ENCODE measurements at regions not wholly inside any gene's neighbourhood (a gene's known extent, or its start where the extent isn't known, plus 50 kb on each side); places are given as distances from the start of the nearest gene placed in this dataset.

- Histone ChIP-seq H3K27ac (peak overlapping the region in 1 of 2 donors; percentile 34), H3K4me1 (no peaks in the 10 kb centered on the region), H3K27me3 (no peaks in the 10 kb centered on the region), H3K9me3 (no peaks in the 10 kb centered on the region), H3K4me3 (no peak overlapping the region), H3K36me3 (no peaks in the 10 kb centered on the region)
- no peak for DNase-seq (ENCODE audit: low spot score in 2 of 2)
- no peak for TF ChIP-seq CTCF (IDR thresholded peaks at IDR 0.05)
- intact Hi-C loops (cut with DNase I): loop anchor here (10.0 kb wide), 1 partner anchor 249 kb away; the partner anchor contains the start of gene TMSB4X
Observed at GRCh38 chrX:13223868-13224567, 95.8 kb downstream of the ATXN3L start.

- Histone ChIP-seq H3K27me3 (no peaks in the 10 kb centered on the region), H3K4me1 (no peaks in the 10 kb centered on the region), H3K27ac (no peak overlapping the region), H3K4me3 (no peak overlapping the region), H3K9me3 (no peaks in the 10 kb centered on the region), H3K36me3 (no peaks in the 10 kb centered on the region)
- intact Hi-C loops (cut with DNase I): loop anchor here (10.0 kb wide), 1 partner anchor 246 kb away; the partner anchor contains the start of gene TMSB4X
- TF ChIP-seq CTCF (IDR thresholded peaks at IDR 0.05): no peak
- no peak for DNase-seq (ENCODE audit: low spot score in 2 of 2)
Observed at GRCh38 chrX:13220916-13221315, 98.9 kb downstream of the ATXN3L start.

GRCh38 chrX:13219991-13220764 lies 99.7 kb downstream of the ATXN3L start:
- no peak overlapping the region for H3K27ac ChIP-seq
- no peak for TF ChIP-seq CTCF (IDR thresholded peaks at IDR 0.05)
- no peaks in the 10 kb centered on the region for H3K27me3 ChIP-seq
- no peak overlapping the region for H3K4me3 ChIP-seq
- intact Hi-C loops (cut with DNase I): loop anchor here (10.0 kb wide), 1 partner anchor 245 kb away; the partner anchor contains the start of gene TMSB4X
- DNase-seq (ENCODE audit: low spot score in 2 of 2): no peak
- no peaks in the 10 kb centered on the region for H3K9me3 ChIP-seq
- no peaks in the 10 kb centered on the region for H3K36me3 ChIP-seq
- no peaks in the 10 kb centered on the region for H3K4me1 ChIP-seq

- intact Hi-C loops (cut with DNase I): no loop called here
- H3K4me1 ChIP-seq: no peaks in the 10 kb centered on the region
- no peaks in the 10 kb centered on the region for H3K36me3 ChIP-seq
- TF ChIP-seq CTCF (IDR thresholded peaks at IDR 0.05): no peak
- no peak overlapping the region for H3K4me3 ChIP-seq
- H3K27ac ChIP-seq: no peak overlapping the region
- DNase-seq (ENCODE audit: low spot score in 2 of 2): no peak
- no peaks in the 10 kb centered on the region for H3K9me3 ChIP-seq
- H3K27me3 ChIP-seq: no peaks in the 10 kb centered on the region
Observed at GRCh38 chrX:13218758-13219157, 101.1 kb downstream of the ATXN3L start.

GRCh38 chrX:13216139-13216538 lies 103.7 kb downstream of the ATXN3L start:
- intact Hi-C loops (cut with DNase I): no loop called here
- Histone ChIP-seq H3K27ac (peak overlapping the region in 1 of 2 donors; percentile 57), H3K4me3 (no peak overlapping the region), H3K36me3 (no peaks in the 10 kb centered on the region), H3K27me3 (no peaks in the 10 kb centered on the region), H3K4me1 (no peaks in the 10 kb centered on the region), H3K9me3 (no peaks in the 10 kb centered on the region)
- no peak for TF ChIP-seq CTCF (IDR thresholded peaks at IDR 0.05)
- no peak for DNase-seq (ENCODE audit: low spot score in 2 of 2)

Data from ascending aorta (tissue), 2 donors.